HG02610 (cell line): ENCODE measurements at regions not wholly inside any gene's neighbourhood (a gene's known extent, or its start where the extent isn't known, plus 50 kb on each side); places are given as distances from the start of the nearest gene placed in this dataset.
"Not testable (repeated sequence)": the region's sequence is repeated elsewhere in the genome, so short reads cannot be mapped to it uniquely, and the experiment has no call there.

Experiments
- ATAC-seq: cut with Tn5 transposase; IDR thresholded peaks from one replicate; pipeline ENCODE4 v1.9.1; 2021; ENCODE audit warnings: mild to moderate bottlenecking, moderate library complexity; ENCODE audit not compliant: unreplicated experiment

- ATAC-seq: no peak
These were observed 103.9 kb upstream of the SEC14L1 start for GRCh38 chr17:77036841-77037381.

- no peak for ATAC-seq
These were observed 102.8 kb upstream of the SEC14L1 start for GRCh38 chr17:77037943-77038342.

- no peak for ATAC-seq
These were observed 101.7 kb upstream of the SEC14L1 start for GRCh38 chr17:77038884-77039555.

- no peak for ATAC-seq
These were observed 98.1 kb upstream of the SEC14L1 start for GRCh38 chr17:77042476-77043231.

- no peak for ATAC-seq
These were observed 95.2 kb upstream of the SEC14L1 start for GRCh38 chr17:77045441-77046041.

- no peak for ATAC-seq
These were observed 91.3 kb upstream of the SEC14L1 start for GRCh38 chr17:77049440-77049839.

GRCh38 chr17:77050901-77051300, 89.9 kb upstream of the SEC14L1 start:
- not testable (repeated sequence) for ATAC-seq

- ATAC-seq: no peak
These were observed 85.8 kb upstream of the SEC14L1 start for GRCh38 chr17:77054936-77055335.

GRCh38 chr17:77055453-77055852, 85.3 kb upstream of the SEC14L1 start:
- no peak for ATAC-seq

GRCh38 chr17:77058016-77058415, 82.8 kb upstream of the SEC14L1 start:
- no peak for ATAC-seq

GRCh38 chr17:77061669-77062068, 79.1 kb upstream of the SEC14L1 start:
- ATAC-seq: no peak

GRCh38 chr17:77064598-77064997, 76.2 kb upstream of the SEC14L1 start:
- no peak for ATAC-seq

GRCh38 chr17:77066165-77066564, 74.6 kb upstream of the SEC14L1 start:
- ATAC-seq: no peak

GRCh38 chr17:77066726-77067409, 73.9 kb upstream of the SEC14L1 start:
- not testable (repeated sequence) for ATAC-seq

- no peak for ATAC-seq
These were observed 71.9 kb upstream of the SEC14L1 start for GRCh38 chr17:77068915-77069314.

- ATAC-seq: no peak
These were observed 69.9 kb upstream of the SEC14L1 start for GRCh38 chr17:77070888-77071279.

- ATAC-seq: no peak
These were observed 68.8 kb upstream of the SEC14L1 start for GRCh38 chr17:77071925-77072490.

- ATAC-seq: no peak
These were observed 68.1 kb upstream of the SEC14L1 start for GRCh38 chr17:77072670-77073069.

GRCh38 chr17:77074681-77075080, 66.1 kb upstream of the SEC14L1 start:
- ATAC-seq: no peak

GRCh38 chr17:77076124-77076830, 64.5 kb upstream of the SEC14L1 start:
- ATAC-seq: no peak
